Suppressor macrophage treated with lipopolysaccharide for 1 hour (primary cell): ENCODE measurements at regions not wholly inside any gene's neighbourhood (a gene's known extent, or its start where the extent isn't known, plus 50 kb on each side); places are given as distances from the start of the nearest gene placed in this dataset.
"Not testable (repeated sequence)": the region's sequence is repeated elsewhere in the genome, so short reads cannot be mapped to it uniquely, and the experiment has no call there.

Experiments
- DNase-seq, 3 donors: peaks; one replicate each; pipeline ENCODE4 v3.0.0-alpha.2; 2020 to 2022

- DNase-seq = no peak
Measured at GRCh38 chr18:1048032-1048431, 143.4 kb downstream of the ADCYAP1 start.

GRCh38 chr18:1049173-1049572 lies 144.5 kb downstream of the ADCYAP1 start:
- DNase-seq = no peak

- no peak for DNase-seq
Measured at GRCh38 chr18:1050012-1050657, 145.5 kb downstream of the ADCYAP1 start.

GRCh38 chr18:1052301-1052700 lies 147.6 kb downstream of the ADCYAP1 start:
- no peak for DNase-seq

GRCh38 chr18:1053331-1054315 lies 149.0 kb downstream of the ADCYAP1 start:
- DNase-seq = no peak

- DNase-seq = no peak
Measured at GRCh38 chr18:1056404-1056803, 151.7 kb downstream of the ADCYAP1 start.

- DNase-seq = no peak
Measured at GRCh38 chr18:1057367-1057766, 152.7 kb downstream of the ADCYAP1 start.

GRCh38 chr18:1062588-1062987 lies 157.9 kb downstream of the ADCYAP1 start:
- no peak for DNase-seq

GRCh38 chr18:1075322-1075721 lies 170.7 kb downstream of the ADCYAP1 start:
- no peak for DNase-seq

GRCh38 chr18:1075876-1076275 lies 171.2 kb downstream of the ADCYAP1 start:
- no peak for DNase-seq

- DNase-seq = no peak
Measured at GRCh38 chr18:1078301-1078700, 173.6 kb downstream of the ADCYAP1 start.

GRCh38 chr18:1083675-1084074 lies 179.0 kb downstream of the ADCYAP1 start:
- not testable (repeated sequence) for DNase-seq

GRCh38 chr18:1090758-1091157 lies 186.1 kb downstream of the ADCYAP1 start:
- DNase-seq = no peak

GRCh38 chr18:1092228-1092627 lies 187.6 kb downstream of the ADCYAP1 start:
- DNase-seq = no peak

GRCh38 chr18:1094409-1094808 lies 189.7 kb downstream of the ADCYAP1 start:
- no peak for DNase-seq

GRCh38 chr18:1097991-1098735 lies 193.5 kb downstream of the ADCYAP1 start:
- not testable (repeated sequence) for DNase-seq

GRCh38 chr18:1102848-1103247 lies 198.2 kb downstream of the ADCYAP1 start:
- DNase-seq = no peak

GRCh38 chr18:1103537-1103936 lies 198.9 kb downstream of the ADCYAP1 start:
- DNase-seq = no peak

- no peak for DNase-seq
Measured at GRCh38 chr18:1104181-1104881, 199.7 kb downstream of the ADCYAP1 start.

- DNase-seq = no peak
Measured at GRCh38 chr18:1124495-1124894, 219.8 kb downstream of the ADCYAP1 start.

GRCh38 chr18:1133541-1133940 lies 228.9 kb downstream of the ADCYAP1 start:
- DNase-seq = no peak

- DNase-seq = no peak
Measured at GRCh38 chr18:1147730-1148129, 243.1 kb downstream of the ADCYAP1 start.

- no peak for DNase-seq
Measured at GRCh38 chr18:1149709-1150108, 245.0 kb downstream of the ADCYAP1 start.
